ENCODE measurements at regions not wholly inside any gene's neighbourhood (a gene's known extent, or its start where the extent isn't known, plus 50 kb on each side); places are given as distances from the start of the nearest gene placed in this dataset.

- TF ChIP-seq EZH2 (IDR thresholded peaks at IDR 0.05; ENCODE audit: insufficient read depth, poor library complexity, severe bottlenecking) (no peak), EZH2phosphoT487 (IDR thresholded peaks at IDR 0.05; ENCODE audit: insufficient read depth, low read depth) (no peak)
These were observed 167.4 kb downstream of the BRD1 start for GRCh38 chr22:49660321-49660720.
